Breast epithelium (tissue), 3 donors: ENCODE measurements at regions not wholly inside any gene's neighbourhood (a gene's known extent, or its start where the extent isn't known, plus 50 kb on each side); places are given as distances from the start of the nearest gene placed in this dataset.

Experiments
- POLR2A ChIP-seq: fragments of 450-650 bp; IDR thresholded peaks from one replicate; pipeline ENCODE4 v1.6.1; 2016; ENCODE audit warnings: antibody characterized with exemption, mild to moderate bottlenecking, moderate library complexity
- POLR2AphosphoS5 ChIP-seq, 3 donors: sonication (generic); formaldehyde crosslinking; IDR thresholded peaks; one replicate each; pipeline ENCODE4 v1.6.1; 2017; ENCODE audit warnings: antibody characterized with exemption in 3 of 3
- TF ChIP-seq, protein P1 (sequence below), 3 donors: fragments of 450-650 bp; IDR thresholded peaks; one replicate each; pipeline ENCODE4 v1.5.1; 2016 to 2017; ENCODE audit warnings: antibody characterized with exemption in 3 of 3, mild to moderate bottlenecking in 3 of 3, moderate library complexity in 3 of 3

DNA sequence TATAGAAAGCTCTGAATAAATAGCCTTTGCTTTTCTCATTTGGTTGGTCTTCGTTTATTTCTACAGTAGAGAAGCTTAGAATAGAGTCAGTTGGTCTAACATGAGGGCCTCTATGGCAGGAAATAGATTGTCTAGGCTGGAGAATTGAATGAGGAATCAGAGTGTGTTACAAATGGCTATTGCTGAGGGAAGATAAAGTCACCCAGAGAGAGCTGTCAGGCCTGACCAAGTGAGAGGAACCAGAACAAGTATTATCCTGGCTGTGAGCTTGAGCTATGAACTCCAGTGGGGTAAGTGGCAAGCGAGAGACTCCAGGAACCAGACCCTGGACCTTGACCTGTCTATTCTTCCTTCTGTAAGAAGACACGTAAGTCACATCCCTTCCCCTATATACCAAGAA lies 353.1 kb downstream of the CD83 start:
- TF ChIP-seq, protein P1, sequence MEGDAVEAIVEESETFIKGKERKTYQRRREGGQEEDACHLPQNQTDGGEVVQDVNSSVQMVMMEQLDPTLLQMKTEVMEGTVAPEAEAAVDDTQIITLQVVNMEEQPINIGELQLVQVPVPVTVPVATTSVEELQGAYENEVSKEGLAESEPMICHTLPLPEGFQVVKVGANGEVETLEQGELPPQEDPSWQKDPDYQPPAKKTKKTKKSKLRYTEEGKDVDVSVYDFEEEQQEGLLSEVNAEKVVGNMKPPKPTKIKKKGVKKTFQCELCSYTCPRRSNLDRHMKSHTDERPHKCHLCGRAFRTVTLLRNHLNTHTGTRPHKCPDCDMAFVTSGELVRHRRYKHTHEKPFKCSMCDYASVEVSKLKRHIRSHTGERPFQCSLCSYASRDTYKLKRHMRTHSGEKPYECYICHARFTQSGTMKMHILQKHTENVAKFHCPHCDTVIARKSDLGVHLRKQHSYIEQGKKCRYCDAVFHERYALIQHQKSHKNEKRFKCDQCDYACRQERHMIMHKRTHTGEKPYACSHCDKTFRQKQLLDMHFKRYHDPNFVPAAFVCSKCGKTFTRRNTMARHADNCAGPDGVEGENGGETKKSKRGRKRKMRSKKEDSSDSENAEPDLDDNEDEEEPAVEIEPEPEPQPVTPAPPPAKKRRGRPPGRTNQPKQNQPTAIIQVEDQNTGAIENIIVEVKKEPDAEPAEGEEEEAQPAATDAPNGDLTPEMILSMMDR (IDR thresholded peaks at IDR 0.05) = no peak
- no peak for TF ChIP-seq POLR2AphosphoS5 (IDR thresholded peaks at IDR 0.05)
- no peak for TF ChIP-seq POLR2A
